ENCODE measurements at regions not wholly inside any gene's neighbourhood (a gene's known extent, or its start where the extent isn't known, plus 50 kb on each side); places are given as distances from the start of the nearest gene placed in this dataset.

GRCh38 chr9:104280178-104280560 is 186.1 kb downstream of the SMC2 start:
- 85% methylated on average over 3 of the region's 3 CpGs for WGBS, 2 donors
- TF ChIP-seq EP300 (IDR thresholded peaks at IDR 0.05), result no peak
- no peak for TF ChIP-seq POLR2AphosphoS5 (IDR thresholded peaks at IDR 0.05)
- no peak for TF ChIP-seq POLR2A (IDR thresholded peaks at IDR 0.05)
- no peak for TF ChIP-seq CTCF (IDR thresholded peaks at IDR 0.05)
- no peak overlapping the region for H3K27ac ChIP-seq
- DNase-seq, result no peak
- H3K4me1 ChIP-seq, result peaks cover 0 to 18% (median 2%) of the 10 kb centered on the region in 4 donors
- H3K4me3 ChIP-seq, result no peak overlapping the region
- intact Hi-C loops (cut with DNase I), result no loop called here
- H3K9me3 ChIP-seq, result no peaks in the 10 kb centered on the region
- H3K36me3 ChIP-seq, result no peaks in the 10 kb centered on the region
- H3K27me3 ChIP-seq, result no peaks in the 10 kb centered on the region

GRCh38 chr9:104280711-104281110 is 186.6 kb downstream of the SMC2 start:
- no peaks in the 10 kb centered on the region for H3K36me3 ChIP-seq
- intact Hi-C loops (cut with DNase I), result no loop called here
- H3K4me3 ChIP-seq, result no peak overlapping the region
- TF ChIP-seq POLR2AphosphoS5 (IDR thresholded peaks at IDR 0.05), result no peak
- TF ChIP-seq CTCF (IDR thresholded peaks at IDR 0.05), result no peak
- TF ChIP-seq EP300 (IDR thresholded peaks at IDR 0.05), result no peak
- TF ChIP-seq POLR2A (IDR thresholded peaks at IDR 0.05), result no peak
- H3K9me3 ChIP-seq, result no peaks in the 10 kb centered on the region
- no peaks in the 10 kb centered on the region for H3K27me3 ChIP-seq
- 85 to 86% methylated on average over 1 of the region's 1 CpG for WGBS, 2 donors
- no peak for DNase-seq
- no peak overlapping the region for H3K27ac ChIP-seq
- H3K4me1 ChIP-seq, result peaks cover 0 to 18% (median 2%) of the 10 kb centered on the region in 4 donors

DNA sequence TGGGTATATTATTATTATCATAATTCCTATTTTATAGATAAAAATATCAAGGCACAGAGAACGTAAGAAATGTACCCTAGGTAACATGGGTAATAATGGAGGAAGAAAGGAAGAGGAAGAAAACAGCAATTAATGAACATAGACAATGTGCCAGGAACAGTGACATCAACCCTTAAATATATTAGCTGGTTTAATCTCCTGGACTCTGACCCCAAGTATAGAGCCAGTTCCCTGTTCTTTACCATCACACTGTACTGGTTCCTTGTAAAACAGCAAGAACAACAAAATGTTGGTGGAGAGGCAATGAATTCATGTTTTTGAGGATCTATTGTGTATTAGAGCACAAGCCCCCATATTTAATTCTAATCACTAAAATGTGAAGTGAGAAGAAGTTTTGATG is 192.1 kb downstream of the SMC2 start:
- no peak overlapping the region for H3K4me3 ChIP-seq
- intact Hi-C loops (cut with DNase I), result no loop called here
- no peak overlapping the region for H3K27ac ChIP-seq
- 25 to 71% methylated on average over 1 of the region's 1 CpG for WGBS, 2 donors
- TF ChIP-seq CTCF (IDR thresholded peaks at IDR 0.05) (no peak), POLR2AphosphoS5 (IDR thresholded peaks at IDR 0.05) (no peak), EP300 (IDR thresholded peaks at IDR 0.05) (no peak), POLR2A (IDR thresholded peaks at IDR 0.05) (no peak)
- no peaks in the 10 kb centered on the region for H3K9me3 ChIP-seq
- no peaks in the 10 kb centered on the region for H3K27me3 ChIP-seq
- DNase-seq, result no peak
- H3K4me1 ChIP-seq, result peaks cover 0 to 9% (median 6%) of the 10 kb centered on the region in 4 donors
- no peaks in the 10 kb centered on the region for H3K36me3 ChIP-seq

DNA sequence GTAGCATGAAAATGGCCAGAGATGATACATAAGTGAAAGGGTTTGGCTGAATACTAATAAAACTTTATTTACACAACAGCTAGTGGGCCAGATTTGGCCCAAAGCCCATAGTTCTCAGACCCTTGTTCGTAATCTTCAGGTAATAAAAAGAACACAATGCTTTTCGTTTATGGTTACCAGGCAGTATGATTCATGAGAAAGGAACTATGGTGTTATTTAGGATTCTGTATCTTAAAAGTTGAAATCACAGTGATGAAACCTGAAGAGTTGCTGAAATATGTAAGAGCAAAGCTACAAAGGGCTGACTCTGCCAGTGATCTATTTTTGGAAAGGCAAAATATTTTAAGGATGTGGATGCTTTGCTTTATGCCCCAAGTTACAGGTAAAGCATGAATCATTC is 192.7 kb downstream of the SMC2 start:
- H3K36me3 ChIP-seq, result no peaks in the 10 kb centered on the region
- intact Hi-C loops (cut with DNase I), result no loop called here
- DNase-seq, result no peak
- H3K4me1 ChIP-seq, result peaks cover 0 to 9% (median 6%) of the 10 kb centered on the region in 4 donors
- no peak overlapping the region for H3K4me3 ChIP-seq
- no peaks in the 10 kb centered on the region for H3K27me3 ChIP-seq
- 15 to 66% methylated on average over 2 of the region's 2 CpGs for WGBS, 2 donors
- H3K9me3 ChIP-seq, result no peaks in the 10 kb centered on the region
- TF ChIP-seq POLR2AphosphoS5 (IDR thresholded peaks at IDR 0.05) (no peak), POLR2A (IDR thresholded peaks at IDR 0.05) (no peak), EP300 (IDR thresholded peaks at IDR 0.05) (no peak), CTCF (IDR thresholded peaks at IDR 0.05) (no peak)
- no peak overlapping the region for H3K27ac ChIP-seq

GRCh38 chr9:104287253-104287878 is 193.3 kb downstream of the SMC2 start:
- Histone ChIP-seq H3K9me3 (no peaks in the 10 kb centered on the region), H3K27ac (no peak overlapping the region), H3K4me1 (peaks cover 0 to 9% (median 6%) of the 10 kb centered on the region in 4 donors), H3K27me3 (no peaks in the 10 kb centered on the region), H3K4me3 (no peak overlapping the region), H3K36me3 (no peaks in the 10 kb centered on the region)
- whole genome bisulfite sequencing, 2 donors, result 73 to 82% methylated on average over 5 of the region's 5 CpGs
- TF ChIP-seq POLR2AphosphoS5 (IDR thresholded peaks at IDR 0.05) (no peak), EP300 (IDR thresholded peaks at IDR 0.05) (no peak), CTCF (IDR thresholded peaks at IDR 0.05) (no peak), POLR2A (IDR thresholded peaks at IDR 0.05) (no peak)
- intact Hi-C loops (cut with DNase I), result no loop called here
- DNase-seq, result no peak
